NCI-H1105 (cell line): ENCODE measurements at regions not wholly inside any gene's neighbourhood (a gene's known extent, or its start where the extent isn't known, plus 50 kb on each side); places are given as distances from the start of the nearest gene placed in this dataset.
"Not testable (repeated sequence)": the region's sequence is repeated elsewhere in the genome, so short reads cannot be mapped to it uniquely, and the experiment has no call there.

ENCODE experiments used
- DNase-seq: peaks from one replicate; lab custom pipeline; 2025; lab: John Stamatoyannopoulos, UW

DNA sequence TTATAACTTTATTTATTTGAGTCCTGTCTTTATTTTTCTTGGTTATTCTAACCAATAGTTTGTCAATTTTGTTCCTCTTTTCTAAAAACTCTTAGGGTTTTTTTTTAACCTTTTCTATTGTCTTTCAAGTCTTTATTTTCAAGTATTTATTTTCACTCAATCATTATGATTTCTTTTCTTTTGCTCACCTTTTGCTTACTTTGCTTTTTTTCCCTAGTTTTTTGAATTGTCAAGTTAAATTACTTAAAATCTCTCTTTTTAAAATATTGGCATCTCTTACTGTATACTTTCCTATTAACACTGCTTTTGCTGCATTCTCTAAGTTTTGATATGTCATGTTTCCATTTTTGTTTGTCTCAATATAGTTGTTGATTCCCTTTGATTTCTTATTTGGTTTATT is 396.8 kb upstream of the CCDC179 start:
- no peak for DNase-seq

DNA sequence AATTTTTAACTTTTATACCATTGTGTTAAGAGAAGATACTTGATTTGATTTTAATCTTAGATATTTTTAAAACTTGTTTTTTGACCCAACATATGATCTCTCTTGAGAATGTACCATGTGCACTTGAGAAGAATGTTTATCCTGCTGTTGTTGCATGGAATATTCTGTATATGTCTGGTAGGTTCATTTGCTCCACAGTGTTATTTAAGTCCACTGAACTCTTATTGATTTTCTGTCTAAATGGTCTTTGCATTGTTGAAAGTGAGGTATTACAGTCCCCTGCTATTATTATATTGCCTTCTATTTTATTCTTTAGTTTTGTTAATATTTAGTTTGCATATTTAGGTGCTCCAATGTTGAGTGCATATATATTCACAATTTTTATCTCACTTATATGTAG is 397.3 kb upstream of the CCDC179 start:
- no peak for DNase-seq

DNA sequence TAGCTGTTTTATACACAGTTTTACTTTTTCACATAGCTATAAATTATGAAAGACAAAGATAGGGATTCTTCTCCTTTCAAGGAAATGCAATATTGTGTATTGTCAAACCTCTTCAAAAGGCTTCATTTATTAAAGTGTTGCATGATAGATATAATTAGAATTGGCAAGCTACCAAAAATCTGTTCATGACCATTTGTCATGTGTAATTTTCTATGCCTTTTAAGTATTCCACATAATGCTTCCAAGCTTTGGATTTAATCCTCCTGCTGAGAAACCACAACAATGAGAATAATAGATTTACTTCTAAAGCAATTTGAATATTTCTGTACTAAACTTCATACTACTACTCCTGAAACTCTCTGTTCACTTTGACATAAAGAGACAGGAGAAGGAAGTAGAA is 403.2 kb upstream of the CCDC179 start:
- DNase-seq, result no peak

DNA sequence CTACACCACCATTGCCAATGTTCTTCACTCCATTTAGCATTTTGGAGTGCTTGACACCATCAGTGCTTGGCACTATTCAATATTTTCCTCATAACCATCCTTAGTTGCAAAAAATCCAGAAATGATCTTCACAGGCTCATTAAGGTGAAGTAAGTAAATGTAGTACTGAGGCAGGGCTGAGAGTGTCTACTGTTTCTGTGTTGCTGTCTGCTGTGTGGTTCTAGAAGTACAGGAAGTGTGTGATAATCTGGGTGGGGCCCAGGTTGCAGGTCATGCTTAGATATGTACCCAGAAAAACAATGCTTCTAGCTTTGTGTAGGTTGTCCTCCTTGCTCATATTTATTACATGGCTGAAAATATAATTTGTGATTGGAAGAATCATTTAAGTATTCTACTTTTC is 411.8 kb upstream of the CCDC179 start:
- DNase-seq, result no peak

DNA sequence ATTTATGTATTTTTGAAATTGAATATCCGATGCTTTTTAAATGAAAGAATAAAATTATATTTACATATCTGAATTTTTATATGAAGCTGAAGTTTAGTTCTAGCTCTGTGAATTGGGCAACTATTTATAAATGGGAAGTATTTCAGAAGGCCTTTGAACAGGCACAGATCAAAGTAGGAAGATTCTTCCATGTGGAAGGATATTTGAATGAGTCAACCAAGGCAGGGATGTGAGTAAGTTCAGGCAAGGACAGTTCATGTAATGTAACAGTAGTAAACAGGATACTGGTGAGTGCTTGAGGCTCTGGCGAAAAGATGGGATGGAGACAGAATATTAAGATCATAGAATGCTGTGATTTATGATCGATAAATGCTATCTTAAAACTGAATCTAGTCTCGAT is 417.8 kb upstream of the CCDC179 start:
- DNase-seq, result no peak

DNA sequence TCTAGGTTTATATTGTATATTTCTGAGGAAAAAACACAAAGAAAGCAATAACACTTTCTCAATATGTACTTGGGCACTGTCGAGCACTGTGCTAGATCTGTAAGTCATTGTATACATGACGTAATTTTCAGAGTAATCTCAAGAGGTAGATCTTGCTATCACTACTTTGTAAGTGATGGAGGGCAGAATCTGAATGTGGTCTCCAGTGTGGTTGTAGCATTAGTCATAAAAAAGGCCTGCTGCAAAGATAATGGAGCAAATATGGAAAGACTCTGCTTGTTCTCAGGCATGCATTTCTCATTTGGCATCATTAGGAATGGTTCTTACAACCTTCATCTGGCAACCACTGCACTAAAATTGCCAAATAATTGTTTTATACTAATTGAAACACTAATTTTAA is 419.8 kb upstream of the CCDC179 start:
- no peak for DNase-seq

DNA sequence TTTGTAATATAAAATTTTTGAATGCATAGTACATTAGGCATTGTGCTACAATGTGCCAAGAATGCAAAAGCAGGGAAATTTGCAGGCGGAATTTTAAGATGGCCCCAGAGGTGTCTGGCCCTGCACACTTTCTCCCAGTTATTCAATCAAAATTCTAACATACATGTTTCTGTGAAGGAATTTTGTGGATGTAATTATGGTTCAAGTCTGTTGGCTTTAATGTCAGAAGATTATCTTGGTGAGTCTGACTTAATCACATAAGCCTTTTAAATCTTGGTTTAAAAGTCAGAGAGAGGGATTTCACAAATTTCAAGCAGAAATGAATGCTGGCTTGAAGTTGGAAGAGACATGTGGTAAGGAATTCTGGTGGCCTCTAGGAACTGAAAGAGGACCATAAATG is 423.4 kb upstream of the CCDC179 start:
- DNase-seq, result no peak

DNA sequence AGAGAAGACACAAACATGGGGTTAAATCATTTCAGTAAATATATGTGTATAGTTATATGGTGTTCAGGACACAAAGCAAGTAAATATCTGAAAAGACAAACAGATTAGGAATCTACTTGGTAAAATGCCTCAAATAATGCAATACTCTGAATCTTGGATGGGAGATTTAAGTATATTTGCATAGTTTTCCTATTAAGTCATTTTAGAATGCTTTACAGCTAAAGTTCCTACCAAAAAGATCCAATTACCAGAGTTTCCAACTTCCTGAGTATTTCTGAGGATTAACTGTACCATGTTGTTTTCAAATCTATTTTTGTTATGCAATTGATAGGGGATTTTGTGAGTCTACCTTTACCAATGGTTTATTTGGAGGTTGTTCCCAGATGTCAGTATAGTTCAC is 424.4 kb upstream of the CCDC179 start:
- no peak for DNase-seq

DNA sequence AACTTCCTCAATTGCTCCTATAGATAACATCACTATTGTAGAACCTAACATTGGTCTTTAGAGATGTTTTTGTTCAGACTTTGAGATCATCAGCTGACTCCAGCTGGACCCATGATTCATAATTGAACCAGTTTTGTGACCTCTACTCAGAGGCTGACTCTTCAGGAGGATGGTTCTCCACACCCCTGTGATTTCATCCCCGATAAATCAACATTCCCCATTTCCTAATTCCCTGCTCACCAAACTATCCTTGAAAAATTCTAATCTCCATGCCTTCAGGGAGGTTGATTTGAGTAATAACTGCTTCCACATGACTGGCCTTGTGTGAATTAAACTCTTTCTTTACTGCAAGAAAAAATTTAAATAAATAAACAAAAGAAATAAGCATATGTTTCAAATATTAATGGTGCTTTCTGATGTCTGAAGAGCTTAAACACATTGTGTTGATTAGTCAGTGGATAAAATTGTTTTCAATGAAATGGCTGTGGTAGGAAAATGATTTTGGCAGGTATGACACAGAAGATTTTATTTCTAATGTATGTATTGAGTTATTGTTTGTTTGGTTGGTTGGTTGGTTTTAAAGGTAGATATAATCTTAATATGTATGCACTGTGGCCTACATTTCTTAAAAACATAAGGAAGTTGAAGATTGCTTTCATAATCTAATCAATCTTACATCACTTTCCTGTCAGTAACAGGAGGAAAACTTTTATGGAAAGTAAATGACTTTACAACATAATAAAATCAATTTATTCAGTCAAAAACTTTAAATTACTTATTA is 427.9 kb upstream of the CCDC179 start:
- no peak for DNase-seq

DNA sequence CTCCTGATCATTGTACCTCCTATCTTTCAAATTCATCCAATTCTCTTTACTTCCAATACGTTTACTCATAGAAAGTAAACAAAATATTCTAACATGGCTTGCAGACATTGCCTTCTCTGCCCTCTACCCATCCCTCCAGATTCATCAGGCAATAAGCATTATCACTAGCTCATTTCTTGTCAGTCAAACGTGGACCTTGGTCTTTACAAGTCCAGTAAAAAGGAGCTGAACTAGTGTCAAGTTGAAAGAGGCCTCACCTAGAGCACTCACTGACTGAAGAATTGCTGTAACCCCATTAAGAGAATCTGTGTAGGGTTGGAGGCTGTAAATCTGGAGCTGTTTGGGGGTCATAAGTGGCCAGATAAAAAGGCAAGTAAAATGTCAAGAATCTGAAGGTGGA is 435.0 kb upstream of the CCDC179 start:
- no peak for DNase-seq

DNA sequence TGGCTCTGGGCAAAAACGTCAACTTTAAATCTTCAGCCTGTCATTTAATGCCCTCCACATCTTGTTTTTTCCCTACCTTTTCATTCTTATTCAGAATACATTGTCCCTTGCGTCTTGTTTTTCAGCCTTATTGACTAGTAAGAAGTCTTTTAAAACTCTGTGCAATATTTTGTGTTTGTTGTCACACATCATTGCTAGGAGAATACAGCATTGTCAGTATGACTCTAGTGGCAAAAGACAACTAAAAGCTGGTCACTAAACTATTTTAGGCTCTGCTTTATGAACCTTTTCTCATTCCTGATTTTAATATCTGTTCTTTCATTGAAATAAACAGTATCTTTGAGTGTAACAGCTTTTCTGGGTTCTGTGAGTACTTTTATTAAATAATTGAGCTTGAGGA is 447.8 kb upstream of the CCDC179 start:
- no peak for DNase-seq

DNA sequence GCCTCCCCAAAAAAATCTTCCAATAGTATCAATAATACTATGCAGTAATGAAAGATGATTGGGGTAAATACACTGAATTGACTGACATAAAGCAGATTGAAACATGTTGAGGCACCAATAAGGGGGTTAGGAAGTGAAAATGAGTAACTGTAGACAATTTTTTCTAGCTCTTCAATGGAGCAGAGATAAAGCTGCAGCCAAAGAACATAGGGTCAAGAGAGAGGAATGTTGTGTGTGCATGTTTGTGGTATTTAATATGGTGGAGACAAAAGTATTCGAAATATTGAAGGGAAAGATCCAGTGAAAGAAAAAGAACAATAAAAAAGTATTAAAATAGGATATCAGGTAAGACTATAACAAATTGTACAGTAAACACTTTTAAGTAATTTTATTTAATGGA is 450.0 kb upstream of the CCDC179 start:
- no peak for DNase-seq

DNA sequence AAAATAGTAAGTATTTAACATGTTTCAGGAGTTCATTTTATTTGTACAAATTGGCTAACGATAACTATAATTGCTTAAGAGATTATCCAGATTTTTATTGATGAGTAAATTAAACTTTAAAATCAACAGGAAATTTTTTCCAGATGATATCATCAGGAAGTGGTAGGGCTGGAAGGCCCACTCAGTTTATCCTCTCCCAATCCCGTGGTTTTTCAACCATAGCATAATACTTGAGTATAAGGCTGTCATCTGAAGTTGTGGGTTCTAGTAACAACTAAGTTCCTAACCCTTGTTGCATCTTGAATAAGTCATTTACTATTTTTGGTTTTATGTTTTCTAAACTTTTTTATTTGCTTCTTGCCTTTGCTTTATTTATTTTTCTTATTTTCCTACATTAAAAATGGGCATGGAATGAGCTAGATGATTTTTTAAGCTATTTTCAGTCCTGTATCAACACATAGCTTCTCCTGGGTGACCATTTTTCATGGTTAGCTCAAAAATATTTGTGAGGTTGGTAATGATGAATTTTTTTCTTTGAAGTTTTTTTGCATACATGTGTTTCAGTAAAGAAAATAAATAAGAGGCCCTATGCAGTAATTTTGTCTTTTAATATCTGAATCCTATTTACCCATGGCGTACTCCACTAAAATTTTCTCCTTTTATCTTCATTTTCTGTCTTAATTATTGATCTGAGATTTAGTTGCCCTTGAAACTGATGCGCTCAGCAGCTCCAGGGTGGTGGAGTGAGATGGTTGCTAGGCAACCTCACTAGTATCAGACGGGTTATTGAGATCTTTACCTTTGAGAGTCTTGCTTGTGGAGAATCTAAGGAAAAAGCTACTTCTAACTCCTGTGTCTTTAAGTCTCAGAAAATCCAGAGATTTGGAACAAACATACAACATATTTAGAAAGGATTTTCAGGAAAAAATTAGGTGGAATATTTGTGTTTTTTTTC is 452.0 kb upstream of the CCDC179 start:
- DNase-seq, result no peak

DNA sequence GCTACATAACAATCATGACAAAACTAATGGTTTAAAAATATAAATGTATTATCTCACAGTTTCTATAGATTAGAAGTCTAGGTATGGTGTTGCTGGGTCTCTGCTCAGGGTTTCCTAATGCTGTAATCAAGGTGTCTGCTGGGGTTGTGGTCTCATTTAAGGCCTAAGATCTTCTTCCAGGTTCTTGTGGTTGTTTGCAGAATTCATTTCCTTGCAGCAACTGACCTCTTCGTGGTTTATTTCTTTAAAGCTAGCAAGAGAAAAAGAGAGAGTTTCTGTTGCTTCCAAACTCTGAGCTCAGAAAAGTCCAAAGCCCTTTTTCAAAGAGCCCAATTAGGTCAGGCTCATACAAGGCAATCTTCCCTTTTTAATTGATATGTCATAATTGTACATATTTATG is 452.7 kb upstream of the CCDC179 start:
- no peak for DNase-seq

DNA sequence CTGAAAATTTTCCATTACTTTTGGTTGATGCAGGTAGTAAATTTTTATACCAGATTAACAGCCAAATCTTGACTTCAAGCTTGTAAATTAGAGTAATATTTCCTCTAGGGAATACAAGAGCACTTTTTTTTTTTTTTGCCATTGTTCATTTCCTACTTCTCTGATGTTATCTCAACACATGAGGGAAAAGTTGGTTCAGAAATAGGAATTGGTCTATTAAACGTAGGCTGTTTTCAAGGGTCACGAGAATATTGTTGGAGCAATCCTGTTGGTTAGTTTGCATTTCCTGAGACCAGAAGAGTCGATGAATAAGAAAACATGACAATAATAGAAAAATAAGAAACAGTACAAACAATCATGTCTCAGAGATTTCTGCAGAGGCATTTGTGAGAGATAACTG is 453.9 kb upstream of the CCDC179 start:
- DNase-seq, result no peak

DNA sequence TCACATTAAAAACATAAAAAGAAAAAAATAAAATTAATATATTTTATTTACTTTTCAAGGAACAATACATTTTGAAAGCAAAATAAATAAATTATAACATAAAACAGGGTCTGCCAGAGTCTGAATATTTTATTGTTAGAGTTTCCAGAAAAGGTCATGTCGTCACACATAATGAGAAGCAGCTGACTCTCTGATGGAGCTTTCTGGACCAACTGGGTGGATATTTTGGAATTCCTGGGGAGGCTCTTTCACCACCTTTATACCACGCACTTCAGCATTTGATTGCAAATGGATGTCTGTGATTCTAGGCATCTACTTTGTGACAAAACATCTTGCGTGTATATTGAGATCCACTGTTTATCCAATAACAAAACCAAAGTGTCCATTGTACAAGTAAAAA is 455.0 kb upstream of the CCDC179 start:
- no peak for DNase-seq

DNA sequence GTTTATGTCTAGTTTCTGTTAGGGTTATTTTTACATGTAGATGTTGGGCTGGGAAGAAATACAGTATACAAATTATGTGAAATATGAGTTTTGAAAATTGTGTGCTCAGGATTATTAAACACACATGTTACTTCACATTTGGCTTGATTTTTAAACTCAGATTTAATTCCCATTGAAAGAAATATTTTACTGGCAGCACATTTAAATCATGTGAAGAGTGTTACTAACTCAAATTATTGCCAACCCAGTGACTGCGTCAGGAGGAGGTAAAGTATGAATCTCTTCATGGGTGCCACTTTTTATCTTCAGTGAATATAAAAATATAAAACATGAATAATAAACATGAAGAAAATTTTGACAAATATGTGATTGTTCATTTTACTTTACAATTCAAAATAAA is 457.5 kb upstream of the CCDC179 start:
- no peak for DNase-seq

DNA sequence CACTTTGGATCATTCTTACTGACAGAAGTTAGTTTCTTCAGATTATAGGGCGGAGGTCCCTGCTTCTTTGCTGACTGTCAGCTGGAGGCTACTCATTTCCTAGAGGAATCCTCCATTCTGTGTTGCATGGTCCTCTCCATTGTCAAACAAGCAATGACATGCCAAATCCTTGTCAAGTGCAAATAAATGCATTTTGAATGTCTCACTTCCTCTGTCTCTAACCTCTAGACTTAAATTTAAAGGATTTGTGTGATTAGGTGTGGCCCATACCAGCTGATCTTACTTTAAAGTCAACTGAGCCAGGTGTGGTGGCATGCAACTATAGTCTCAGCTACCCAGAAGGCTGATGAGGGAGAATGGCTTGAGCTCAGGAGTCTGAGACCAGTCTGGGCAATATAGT is 458.4 kb upstream of the CCDC179 start:
- no peak for DNase-seq

DNA sequence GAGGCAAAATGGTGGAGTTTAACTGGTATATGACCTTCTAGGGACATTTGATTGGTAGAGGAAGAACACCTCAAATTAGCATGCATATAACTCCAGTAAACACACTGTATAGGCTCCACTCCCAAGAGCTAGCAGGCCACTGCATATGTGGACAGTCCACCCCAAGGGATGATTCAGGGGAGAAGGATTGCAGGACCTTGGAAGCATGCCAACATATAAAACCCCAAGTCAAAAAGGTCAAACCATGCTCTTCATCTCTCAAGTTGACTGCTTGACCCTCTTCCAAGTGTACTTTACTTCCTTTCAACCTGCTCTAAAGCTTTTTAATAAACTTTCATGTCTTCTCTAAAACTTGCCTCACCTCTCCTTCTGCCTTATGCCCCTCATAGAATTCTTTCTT is 459.9 kb upstream of the CCDC179 start:
- DNase-seq, result no peak

DNA sequence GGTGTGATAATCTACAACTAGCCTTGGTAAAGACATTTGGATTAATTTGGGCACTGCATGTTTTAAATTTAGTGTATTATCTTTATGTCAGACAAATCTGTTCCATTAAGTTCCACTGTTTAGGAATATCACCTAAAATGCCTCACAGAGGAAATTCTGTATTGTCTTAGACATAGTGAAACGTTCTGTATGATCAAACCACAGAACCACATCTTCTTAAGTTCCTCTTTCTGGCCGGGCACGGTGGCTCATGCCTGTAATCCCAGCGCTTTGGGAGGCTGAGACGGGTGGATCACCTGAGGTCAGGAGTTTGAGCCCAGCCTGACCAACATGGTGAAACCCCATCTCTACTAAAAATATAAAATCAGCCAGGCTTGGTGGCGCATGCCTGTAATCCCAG is 475.3 kb upstream of the CCDC179 start:
- not testable (repeated sequence) for DNase-seq

DNA sequence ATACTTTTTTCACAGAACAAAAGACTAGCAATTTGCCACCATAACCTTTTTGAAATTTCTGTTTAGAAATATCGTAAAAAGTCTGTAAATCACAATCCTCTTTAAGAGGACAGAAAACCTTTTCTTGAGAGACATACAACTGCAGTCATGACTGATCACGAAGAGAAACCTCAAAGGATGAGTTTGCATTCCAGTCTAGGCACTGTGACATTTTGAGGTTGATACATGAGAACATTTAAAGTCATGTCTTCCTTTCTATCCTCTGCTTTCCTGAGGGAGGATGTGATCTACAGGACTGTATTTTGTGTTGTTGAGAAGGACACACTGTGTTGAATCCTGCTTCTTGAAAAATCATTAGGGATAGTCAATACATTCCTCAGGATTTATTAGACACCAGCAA is 476.7 kb upstream of the CCDC179 start:
- no peak for DNase-seq

DNA sequence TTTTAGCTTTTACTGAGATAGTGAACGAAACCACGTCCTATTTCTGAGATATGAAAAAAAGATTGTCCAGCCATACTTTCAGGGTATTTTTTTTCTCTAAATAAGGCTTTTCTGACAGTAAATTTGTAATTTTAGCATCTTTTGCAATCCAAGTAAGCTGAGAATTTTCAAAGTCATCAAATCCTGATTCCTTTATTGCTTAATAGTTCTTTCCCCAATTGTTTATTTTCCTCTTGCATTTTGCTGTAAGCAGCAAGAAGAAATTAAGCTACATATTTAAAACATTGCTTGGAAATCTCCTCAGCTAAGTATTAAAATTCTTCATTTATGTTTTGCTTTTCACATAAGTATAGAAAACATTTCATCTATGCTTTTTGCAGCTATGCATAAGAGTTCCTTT is 493.3 kb upstream of the CCDC179 start:
- DNase-seq, result no peak

DNA sequence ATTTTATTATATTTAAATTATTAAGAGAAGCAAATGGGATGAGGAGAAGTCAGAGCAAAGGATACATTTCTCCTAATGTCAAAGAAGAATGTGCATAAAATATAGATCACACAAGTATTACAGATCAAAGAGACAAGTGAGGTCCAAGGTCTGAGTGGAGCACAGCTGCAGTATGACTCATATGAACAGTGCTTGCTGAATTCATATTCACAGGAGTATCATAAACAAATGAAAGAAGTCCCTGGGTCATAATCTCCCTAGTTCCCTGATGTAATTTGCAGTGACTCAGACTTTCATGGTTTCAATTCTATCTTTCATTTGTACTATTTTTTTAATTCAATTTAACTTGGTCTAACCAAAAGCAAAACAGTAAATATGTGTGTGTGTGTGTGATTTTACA is 499.0 kb upstream of the CCDC179 start:
- no peak for DNase-seq
